PC-3 (cell line): ENCODE measurements at regions not wholly inside any gene's neighbourhood (a gene's known extent, or its start where the extent isn't known, plus 50 kb on each side); places are given as distances from the start of the nearest gene placed in this dataset.

Source experiments
- CTCF ChIP-seq: fragments of 300-600 bp; sonication (generic); conservative IDR thresholded peaks from 2 replicates; pipeline ENCODE4 v1.5.1; 2017; ENCODE audit warnings: antibody characterized with exemption, low read depth, mild to moderate bottlenecking, low read length
- EZH2phosphoT487 ChIP-seq: fragments of 300-600 bp; sonication (generic); IDR thresholded peaks from 2 replicates; pipeline ENCODE4 v1.6.1; 2018; ENCODE audit warnings: mild to moderate bottlenecking, antibody characterized with exemption, low read length, borderline replicate concordance

- TF ChIP-seq CTCF (no peak), EZH2phosphoT487 (no peak)
Measured at GRCh38 chr18:78049281-78049680, 799.6 kb downstream of the GALR1 start.
